ENCODE measurements at regions not wholly inside any gene's neighbourhood (a gene's known extent, or its start where the extent isn't known, plus 50 kb on each side); places are given as distances from the start of the nearest gene placed in this dataset.

DNA sequence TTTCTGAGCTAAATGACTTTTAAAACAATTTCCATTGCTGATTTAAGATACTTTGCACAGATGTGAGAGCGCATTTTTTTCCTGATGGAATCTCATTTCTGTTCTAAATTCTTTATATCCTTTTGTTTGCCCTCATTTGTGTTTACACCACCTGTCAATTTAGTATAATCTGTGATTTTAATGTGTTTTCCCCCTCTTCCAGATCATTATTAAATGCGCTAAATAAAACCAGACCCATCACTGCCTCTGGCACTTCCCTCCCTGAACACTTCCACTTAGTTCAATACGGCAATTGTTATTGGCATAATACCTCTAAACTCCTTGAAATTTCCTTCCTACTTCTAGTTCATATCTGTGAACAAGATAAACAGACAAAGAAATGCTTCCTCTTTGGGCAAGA, 186.9 kb upstream of the ADGRL2 start:
- DNase-seq: no peak

DNA sequence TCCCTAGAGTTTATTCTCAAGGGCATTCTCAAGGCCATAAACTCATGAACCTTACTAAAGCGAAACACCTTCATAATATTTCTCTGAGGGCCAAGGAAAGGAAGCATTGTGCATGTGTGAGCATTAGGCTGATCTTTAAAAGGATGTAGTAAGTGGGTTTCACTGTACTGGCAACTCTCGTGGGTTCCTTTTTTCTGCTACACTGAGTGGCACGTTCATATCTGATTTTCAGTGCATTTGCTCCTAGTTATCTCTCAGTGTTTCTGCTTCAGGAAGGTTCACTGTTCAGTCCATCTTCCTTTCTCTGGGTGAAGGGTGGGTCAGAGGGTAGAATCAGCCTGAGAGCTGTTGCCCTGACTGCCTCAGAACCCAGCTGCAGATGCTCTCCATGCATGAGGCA, 192.8 kb upstream of the ADGRL2 start:
- DNase-seq: no peak

DNA sequence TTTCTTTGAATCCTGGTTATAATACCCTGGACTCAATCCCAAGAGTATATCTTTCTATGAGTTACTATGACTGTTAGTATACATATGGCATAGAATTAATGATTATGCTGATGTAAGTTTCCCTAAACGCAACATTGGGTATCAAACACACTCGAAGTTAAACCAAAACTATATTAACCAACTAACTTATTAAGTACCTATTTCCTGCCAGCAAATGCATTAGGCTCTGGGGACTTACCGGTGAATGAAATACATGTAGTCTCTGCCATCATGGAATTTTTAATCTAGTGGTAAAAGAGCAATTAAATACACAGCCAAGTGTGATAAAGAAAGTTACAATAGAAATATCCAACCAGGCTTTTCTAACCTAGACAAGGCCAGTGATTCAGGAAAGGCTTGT, 193.6 kb upstream of the ADGRL2 start:
- no peak for DNase-seq

GRCh38 chr1:81606656-81607055, 194.1 kb upstream of the ADGRL2 start:
- DNase-seq: no peak

GRCh38 chr1:81605023-81605422, 195.7 kb upstream of the ADGRL2 start:
- DNase-seq: no peak

DNA sequence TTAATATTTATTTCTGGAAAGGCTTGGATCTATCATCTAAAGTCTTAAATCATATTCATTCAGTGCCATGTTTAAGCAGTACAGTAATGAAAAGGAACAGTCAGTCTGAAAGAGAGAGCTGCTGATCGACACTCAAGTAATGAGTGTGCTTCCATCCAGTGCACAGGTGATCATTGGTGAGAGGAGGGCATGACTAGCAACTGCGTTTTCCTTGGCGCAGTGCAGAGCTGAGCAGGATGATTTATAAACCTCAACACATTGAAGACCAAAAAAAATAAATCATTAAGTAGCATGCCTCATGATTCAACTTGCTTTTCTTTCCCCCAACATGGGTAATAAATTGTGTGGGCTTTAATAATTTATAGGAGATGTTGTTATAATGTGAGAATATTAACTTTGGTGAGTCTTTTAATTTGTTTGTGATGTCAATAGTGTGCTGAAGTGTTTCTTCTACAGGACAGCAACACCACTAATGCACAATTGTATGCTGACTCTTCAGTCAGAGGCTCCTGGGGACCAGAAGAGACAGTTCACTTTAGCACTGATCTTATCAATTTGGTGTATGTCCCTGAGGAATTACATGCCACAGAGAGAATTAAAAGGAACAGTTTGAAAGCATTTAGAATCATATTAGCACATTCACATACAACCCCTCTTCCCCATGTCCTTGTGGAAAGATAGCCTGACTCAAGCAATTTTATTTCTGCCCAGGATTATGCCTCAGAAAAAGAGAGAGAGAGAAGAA, 199.7 kb upstream of the ADGRL2 start:
- no peak for DNase-seq

GRCh38 chr1:81600363-81600762, 200.4 kb upstream of the ADGRL2 start:
- no peak for DNase-seq

DNA sequence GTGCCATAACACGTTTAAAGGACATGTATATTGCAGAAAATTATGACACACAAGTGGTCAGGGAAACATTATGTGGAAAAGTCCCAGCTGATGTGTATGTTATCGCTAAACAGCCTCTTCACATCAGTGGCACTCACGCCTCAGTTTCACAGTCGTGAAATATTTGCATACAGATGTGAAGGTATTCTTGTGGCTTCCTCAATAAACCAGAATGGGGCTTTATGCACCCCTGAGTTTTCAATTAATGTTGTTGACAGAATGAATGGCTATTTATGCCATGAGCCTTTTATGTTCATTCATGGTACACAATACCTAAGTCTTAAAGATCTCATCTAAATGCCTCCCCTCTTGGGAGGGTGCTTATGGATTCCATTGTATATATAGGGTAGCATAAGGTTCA, 202.1 kb upstream of the ADGRL2 start:
- no peak for DNase-seq

GRCh38 chr1:81597720-81598426, 202.9 kb upstream of the ADGRL2 start:
- DNase-seq: no peak

GRCh38 chr1:81596341-81596740, 204.4 kb upstream of the ADGRL2 start:
- no peak for DNase-seq

- no peak for DNase-seq
Measured at GRCh38 chr1:81594206-81594605, 206.5 kb upstream of the ADGRL2 start.

GRCh38 chr1:81592233-81592632, 208.5 kb upstream of the ADGRL2 start:
- no peak for DNase-seq

DNA sequence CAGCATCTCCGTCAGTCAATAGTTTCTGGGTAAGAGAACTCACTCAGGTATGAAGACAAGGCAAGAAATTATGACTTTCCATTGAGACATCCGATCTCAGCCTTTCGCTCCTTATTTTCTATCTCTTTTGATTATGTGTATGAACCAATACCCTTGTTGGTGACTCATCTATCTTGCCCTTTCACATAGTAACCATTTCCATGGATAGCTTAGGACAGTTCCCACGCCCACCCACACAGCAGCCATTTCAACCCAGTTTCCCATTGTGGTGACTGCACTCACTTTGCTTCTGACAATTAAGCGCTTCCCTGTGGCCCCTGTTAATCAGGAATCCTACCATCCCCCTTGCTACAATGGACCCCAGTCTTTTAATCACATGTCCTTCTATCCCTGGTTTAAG, 210.6 kb upstream of the ADGRL2 start:
- DNase-seq: no peak

GRCh38 chr1:81588149-81588548, 212.6 kb upstream of the ADGRL2 start:
- DNase-seq: no peak

DNA sequence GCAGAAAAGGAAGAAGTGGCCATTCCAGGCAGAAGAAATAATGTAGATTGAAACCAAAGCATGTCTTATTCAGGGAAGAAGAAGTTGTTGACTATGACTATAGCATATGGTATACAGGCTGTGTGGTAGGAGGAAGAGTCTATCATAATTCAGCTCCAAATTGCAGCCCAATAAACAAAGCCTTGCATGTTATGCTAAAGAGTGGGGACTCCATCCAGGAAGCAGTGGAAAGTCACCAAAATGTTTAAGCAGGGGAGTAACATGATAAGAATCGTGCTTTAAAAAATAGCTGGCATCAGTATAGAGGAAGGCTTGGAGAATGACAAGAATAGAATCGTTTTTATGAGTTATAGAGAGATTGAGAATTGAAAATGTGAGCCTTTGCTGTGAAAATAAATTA, 213.3 kb upstream of the ADGRL2 start:
- DNase-seq: no peak

DNA sequence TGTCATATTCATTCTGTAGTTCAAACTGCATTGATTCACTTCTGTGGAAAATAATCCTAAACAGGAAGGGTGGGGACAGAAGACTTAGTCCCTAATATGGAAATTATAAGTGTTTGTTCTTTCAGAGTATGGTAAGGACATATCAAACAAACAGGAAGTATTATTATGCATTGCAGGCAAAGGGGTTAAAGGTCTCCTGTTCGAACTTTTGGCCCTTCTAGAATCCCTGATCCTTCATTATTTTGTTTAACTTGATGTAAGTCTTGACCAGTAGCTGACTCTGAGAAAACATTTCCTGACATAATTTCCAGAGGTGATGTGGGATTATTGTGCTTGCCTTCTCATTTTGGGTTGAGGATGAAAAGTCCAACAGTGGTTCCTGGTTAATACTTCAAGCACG, 215.4 kb upstream of the ADGRL2 start:
- DNase-seq: no peak

DNA sequence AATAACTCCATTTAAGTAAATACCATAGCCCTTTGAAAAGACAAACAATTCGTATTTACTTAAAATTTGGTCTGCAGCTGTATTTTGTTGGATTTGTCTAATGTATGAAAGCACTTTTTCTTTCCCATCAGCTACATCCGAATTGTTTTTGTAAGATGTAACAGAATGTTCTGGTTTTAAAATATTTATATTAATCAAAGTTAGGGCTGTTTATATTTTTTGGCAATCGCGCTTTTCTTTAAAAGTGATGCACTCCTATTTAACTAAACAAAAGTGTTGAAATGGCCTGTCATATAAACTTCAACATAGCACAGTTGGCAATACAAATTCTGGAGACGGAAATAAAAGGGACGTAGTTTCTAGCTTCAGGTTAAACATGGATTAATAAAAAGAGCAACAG, 216.3 kb upstream of the ADGRL2 start:
- DNase-seq: no peak

DNA sequence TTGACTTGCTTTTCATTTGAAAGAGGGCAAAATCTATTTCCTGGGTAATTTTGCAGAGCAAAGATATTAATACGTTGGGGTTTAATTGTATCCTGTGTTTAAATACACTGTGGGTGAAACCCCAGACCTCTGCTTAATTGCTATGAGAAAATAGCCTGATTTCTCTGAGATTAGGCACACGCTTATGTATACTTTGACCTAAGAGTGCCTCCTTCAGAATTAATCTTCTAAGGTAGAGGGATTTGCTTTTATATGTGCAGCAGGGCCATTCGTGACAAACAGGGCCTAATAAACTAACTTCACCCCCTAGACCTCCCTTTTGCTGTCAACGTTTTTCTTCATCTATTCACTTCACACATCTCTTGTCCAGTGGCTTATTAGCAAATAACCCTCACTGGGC, 216.9 kb upstream of the ADGRL2 start:
- no peak for DNase-seq

DNA sequence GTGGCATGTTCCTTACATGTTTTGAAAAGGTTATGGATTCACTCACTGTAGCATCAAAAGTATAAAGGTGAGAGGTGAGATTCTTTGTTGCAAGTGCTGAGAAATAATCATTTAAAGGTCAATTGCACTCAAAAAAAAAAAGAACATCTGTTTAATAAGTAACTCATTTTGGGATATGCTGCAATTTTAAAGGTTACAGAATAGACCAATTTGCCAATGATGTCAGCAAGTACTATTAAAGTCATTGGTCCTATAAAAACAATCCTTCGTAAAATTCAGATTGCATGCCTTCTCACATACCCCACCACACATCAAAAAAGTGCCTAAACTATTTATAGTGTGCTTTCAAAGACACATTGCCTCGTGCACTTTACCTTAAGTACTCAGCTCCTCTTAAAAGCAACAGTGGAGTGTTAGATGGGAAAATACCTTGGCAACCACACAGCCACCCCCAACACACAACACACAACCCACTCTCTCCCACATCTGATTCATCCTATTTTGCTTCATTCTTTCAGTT, 218.2 kb upstream of the ADGRL2 start:
- no peak for DNase-seq

GRCh38 chr1:81578867-81579266, 221.9 kb upstream of the ADGRL2 start:
- DNase-seq: no peak

DNA sequence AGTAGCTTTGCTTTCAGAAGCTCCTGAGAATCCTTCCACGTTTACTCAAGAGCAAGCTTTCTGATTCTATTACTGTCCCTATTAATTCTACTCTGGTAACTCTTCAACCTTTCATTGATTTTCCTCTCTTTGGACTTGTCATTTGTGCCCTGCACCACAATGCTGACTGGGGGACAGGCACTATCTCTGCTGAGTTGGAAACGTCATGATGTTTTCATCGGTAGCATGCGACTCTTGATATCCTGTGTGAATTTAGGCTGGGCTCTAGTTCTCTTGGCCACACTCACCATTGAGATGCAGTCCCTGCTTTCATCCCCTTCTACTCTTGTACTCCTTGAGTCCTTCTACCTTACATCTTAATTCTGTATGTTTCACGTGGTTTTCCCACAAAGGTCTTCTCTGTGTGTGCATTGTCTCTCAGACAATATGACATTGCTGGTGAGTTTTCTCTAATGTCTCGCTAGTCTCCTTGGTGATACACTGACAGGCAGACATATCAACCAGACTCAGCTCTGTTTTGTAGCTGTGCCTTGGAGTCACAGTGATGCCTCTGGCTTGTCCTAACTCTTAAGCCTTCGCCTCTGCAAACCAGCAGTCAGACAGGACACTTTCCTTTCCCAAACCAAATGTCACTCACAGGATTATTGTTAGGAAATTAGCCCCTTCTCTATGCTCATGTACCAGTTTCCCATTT, 223.6 kb upstream of the ADGRL2 start:
- DNase-seq: no peak

DNA sequence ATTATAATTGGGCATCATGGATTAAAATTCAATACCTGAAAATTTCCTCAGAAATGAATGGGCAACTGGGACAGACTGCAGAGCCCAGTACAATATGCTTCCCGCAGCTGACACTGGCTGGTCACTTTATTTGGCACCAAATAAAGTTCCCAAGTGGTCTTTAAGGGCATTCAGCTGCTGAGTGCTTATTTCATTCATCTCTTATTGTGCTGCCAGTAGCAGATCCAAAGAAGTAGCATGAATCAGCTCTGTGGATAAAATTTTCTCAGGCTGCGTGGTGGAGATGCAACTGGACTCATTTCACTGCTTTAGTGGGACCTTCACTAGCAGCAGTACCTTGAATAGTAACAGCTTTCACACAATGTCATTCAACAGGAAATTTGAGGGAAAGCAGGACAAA, 226.3 kb upstream of the ADGRL2 start:
- DNase-seq: no peak

- DNase-seq: no peak
Measured at GRCh38 chr1:81573458-81573857, 227.3 kb upstream of the ADGRL2 start.

- DNase-seq: no peak
Measured at GRCh38 chr1:81571946-81572345, 228.8 kb upstream of the ADGRL2 start.
